Lung (tissue), 11 donors: ENCODE measurements at regions not wholly inside any gene's neighbourhood (a gene's known extent, or its start where the extent isn't known, plus 50 kb on each side); places are given as distances from the start of the nearest gene placed in this dataset.

ENCODE experiments used
- ATAC-seq: fragments of 200-7000 bp; cut with Tn5 transposase; one replicate; pipeline ENCODE4 v1.9.1; 2020; ENCODE audit warnings: moderate number of reproducible peaks; ENCODE audit not compliant: insufficient read depth, low FRiP score
- DNase-seq, 3 donors: peaks; one replicate each; pipeline ENCODE4 v3.0.0-alpha.2; 2013 to 2017
- H3K27ac ChIP-seq, 2 donors: one replicate each; pipeline ENCODE4 v1.5.1; 2013; ENCODE audit warnings: mild to moderate bottlenecking in 2 of 2, moderate library complexity in 2 of 2, control low read depth in 1 of 2, inconsistent platforms in 1 of 2, low read depth in 1 of 2, low read length in 1 of 2
- H3K27me3 ChIP-seq, 3 donors: one replicate each; pipeline ENCODE4 v1.5.1; 2013; ENCODE audit warnings: low read length in 2 of 3; ENCODE audit not compliant: control insufficient read depth in 3 of 3, insufficient read depth in 3 of 3
- H3K36me3 ChIP-seq, 4 donors: one replicate each; pipeline ENCODE4 v1.5.1; 2013; ENCODE audit warnings: low read length in 4 of 4, mild to moderate bottlenecking in 1 of 4, moderate library complexity in 1 of 4; ENCODE audit not compliant: control insufficient read depth in 4 of 4, insufficient read depth in 4 of 4
- H3K4me1 ChIP-seq, 5 donors: one replicate each; pipeline ENCODE4 v1.5.1; 2013; ENCODE audit warnings: low read length in 5 of 5, mild to moderate bottlenecking in 2 of 5, moderate library complexity in 1 of 5; ENCODE audit not compliant: control insufficient read depth in 5 of 5, insufficient read depth in 5 of 5
- H3K4me3 ChIP-seq: one replicate; pipeline ENCODE4 v1.5.1; 2013; ENCODE audit warnings: mild to moderate bottlenecking, control low read depth, moderate library complexity
- H3K9ac ChIP-seq, 2 donors: one replicate each; pipeline ENCODE4 v1.5.1; 2013; ENCODE audit warnings: low read length in 2 of 2, control low read depth in 1 of 2; ENCODE audit not compliant: insufficient read depth in 1 of 2
- H3K9me3 ChIP-seq, 4 donors: one replicate each; pipeline ENCODE4 v1.5.1; 2013; ENCODE audit warnings: low read length in 3 of 4, mild to moderate bottlenecking in 1 of 4, moderate library complexity in 1 of 4; ENCODE audit not compliant: control insufficient read depth in 4 of 4, insufficient read depth in 3 of 4
- CTCF ChIP-seq: IDR thresholded peaks from 2 replicates; pipeline ENCODE4 v1.5.1; 2012; ENCODE audit warnings: mild to moderate bottlenecking; ENCODE audit errors: control extremely low read depth, extremely low read depth
- whole genome bisulfite sequencing, 2 donors: extraction: QIAGEN DNeasy Blood & Tissue Kit; methylation state at CpG; one replicate each; pipeline ENCODE4 v1.1.7; 2013; 5-methylcytosine and 5-hydroxymethylcytosine counted together
- donor health status: control.
- donor health status: control.
- donor health status: Bipolar disorder and iron deficiency.
- donor health status: healthy.
- donor health status: DM: yes; HTN: yes; CAD: no.

DNA sequence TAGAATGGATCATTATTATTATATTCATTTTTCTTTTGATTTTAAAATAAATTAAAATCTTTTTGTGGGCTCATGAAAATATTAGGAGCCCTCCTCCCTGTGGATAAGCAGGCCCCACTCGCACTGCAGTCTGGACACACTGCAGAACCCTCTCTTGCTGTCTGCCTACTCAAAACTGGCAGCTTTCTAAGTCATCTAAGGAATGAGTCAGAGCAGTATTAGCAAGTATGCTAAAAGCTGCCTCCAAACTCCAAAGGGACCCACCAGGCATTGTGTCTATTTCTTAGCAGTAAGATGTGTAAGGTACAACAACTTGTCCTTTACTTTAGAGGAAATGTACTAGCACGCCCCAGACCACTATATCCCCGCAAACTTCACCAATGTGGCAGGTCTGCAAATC lies 108.8 kb downstream of the SYF2 start:
- no peak for TF ChIP-seq CTCF
- Histone ChIP-seq H3K9me3 (no peaks in the 10 kb centered on the region), H3K27me3 (no peaks in the 10 kb centered on the region), H3K4me3 (no peak overlapping the region), H3K36me3 (no peaks in the 10 kb centered on the region), H3K27ac (no peak overlapping the region), H3K4me1 (peaks cover 0 to 8% (median 0%) of the 10 kb centered on the region in 5 donors), H3K9ac (no peak overlapping the region)
- WGBS, 2 donors = 91 to 92% methylated on average over 3 of the region's 3 CpGs
- ATAC-seq (no peak), DNase-seq (no peak)

- Histone ChIP-seq H3K4me3 (no peak overlapping the region), H3K27ac (no peak overlapping the region), H3K36me3 (no peaks in the 10 kb centered on the region), H3K4me1 (peaks cover 0 to 8% (median 0%) of the 10 kb centered on the region in 5 donors), H3K9ac (no peak overlapping the region), H3K9me3 (no peaks in the 10 kb centered on the region), H3K27me3 (no peaks in the 10 kb centered on the region)
- DNase-seq (no peak), ATAC-seq (no peak)
- TF ChIP-seq CTCF = no peak
- 67 to 84% methylated on average over 5 of the region's 5 CpGs for WGBS, 2 donors
These were observed 109.6 kb downstream of the SYF2 start for GRCh38 chr1:25122747-25123146.

- H3K9ac ChIP-seq = no peak overlapping the region
- DNase-seq = no peak
- no peak overlapping the region for H3K4me3 ChIP-seq
- 17 to 30% methylated on average over 8 of the region's 8 CpGs for WGBS, 2 donors
- peaks cover 0 to 9% (median 0%) of the 10 kb centered on the region in 4 donors for H3K9me3 ChIP-seq
- no peak overlapping the region for H3K27ac ChIP-seq
- H3K36me3 ChIP-seq = no peaks in the 10 kb centered on the region
- no peaks in the 10 kb centered on the region for H3K27me3 ChIP-seq
- H3K4me1 ChIP-seq = peaks cover 0 to 8% (median 0%) of the 10 kb centered on the region in 5 donors
- no peak for ATAC-seq
- no peak for TF ChIP-seq CTCF
These were observed 112.0 kb downstream of the SYF2 start for GRCh38 chr1:25120281-25120680.

DNA sequence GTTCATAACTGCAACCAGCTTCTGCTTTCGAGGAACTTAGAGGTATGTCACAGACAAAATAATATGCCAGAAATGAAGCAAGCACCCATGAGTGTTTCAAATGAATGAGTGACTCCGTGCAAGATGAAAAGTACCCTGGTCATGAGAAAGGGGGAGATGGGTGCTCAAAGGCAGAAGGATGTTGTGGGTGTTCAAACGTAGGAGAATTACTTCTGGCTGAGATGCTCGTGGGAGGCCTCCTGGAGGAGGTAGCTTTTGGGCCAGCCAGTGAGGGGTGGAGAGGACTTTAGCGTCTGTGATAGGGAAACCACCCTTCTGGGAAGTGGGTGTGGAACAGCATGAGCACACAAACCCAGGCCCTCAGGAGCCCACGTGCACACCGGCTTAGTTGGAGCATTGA lies 113.8 kb downstream of the SYF2 start:
- H3K9ac ChIP-seq = no peak overlapping the region
- 50 to 64% methylated on average over 7 of the region's 7 CpGs for WGBS, 2 donors
- no peak overlapping the region for H3K4me3 ChIP-seq
- no peaks in the 10 kb centered on the region for H3K27me3 ChIP-seq
- TF ChIP-seq CTCF = no peak
- peaks cover 0 to 8% (median 0%) of the 10 kb centered on the region in 5 donors for H3K4me1 ChIP-seq
- no peak for DNase-seq
- H3K27ac ChIP-seq = no peak overlapping the region
- H3K36me3 ChIP-seq = no peaks in the 10 kb centered on the region
- no peak for ATAC-seq
- H3K9me3 ChIP-seq = peaks cover 0 to 9% (median 0%) of the 10 kb centered on the region in 4 donors
